ENCODE measurements at regions not wholly inside any gene's neighbourhood (a gene's known extent, or its start where the extent isn't known, plus 50 kb on each side); places are given as distances from the start of the nearest gene placed in this dataset.

DNA sequence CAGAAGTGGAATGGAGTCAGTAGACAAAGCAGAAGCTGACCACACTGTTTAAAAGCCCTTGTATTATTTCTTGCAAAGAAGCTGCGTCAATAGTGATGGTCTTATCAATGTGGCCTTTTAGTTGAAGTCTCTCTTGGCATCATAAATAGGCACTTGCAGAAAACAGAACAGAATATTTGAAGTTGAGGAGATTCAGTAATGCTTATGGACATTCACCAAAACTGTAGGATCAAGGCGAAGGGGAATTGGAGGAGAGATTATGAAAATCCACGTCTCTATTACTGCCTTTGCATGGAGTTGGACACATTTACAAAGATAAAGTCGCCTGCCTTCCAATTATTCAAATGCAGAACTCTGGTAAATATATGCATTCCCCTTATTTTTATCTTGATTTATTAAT is 1482.8 kb downstream of the EFNB2 start:
- CTCF ChIA-PET, result no interaction called here
- H3K27ac ChIP-seq (ENCODE audit: low read length), result no peak overlapping the region

DNA sequence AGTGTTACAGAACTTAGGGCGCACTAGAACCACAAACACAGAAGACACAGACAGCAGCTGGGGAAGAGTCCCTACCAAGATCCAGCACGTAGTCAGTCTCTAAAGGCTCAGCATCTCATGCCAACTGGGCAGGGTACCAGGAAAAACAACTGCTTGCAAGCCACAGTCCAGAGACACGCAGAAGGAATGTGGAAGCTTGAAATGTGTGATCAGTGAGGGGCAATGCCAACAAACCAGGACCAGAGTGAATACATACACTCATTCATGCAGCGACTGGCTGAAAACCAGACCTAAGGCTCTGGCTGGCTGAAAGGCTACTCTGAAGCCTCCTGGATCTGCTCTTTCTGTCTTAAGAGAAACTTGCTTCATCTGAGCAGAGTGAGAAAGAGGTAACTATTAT is 1484.8 kb downstream of the EFNB2 start:
- Histone ChIP-seq H3K9me3 (no peaks in the 10 kb centered on the region), H3K4me1 (ENCODE audit: control insufficient read depth in 1 of 2, extremely low read depth in 1 of 2, insufficient read depth in 2 of 2, low read length in 2 of 2) (no peaks in the 10 kb centered on the region), H3K36me3 (ENCODE audit: control insufficient read depth in 2 of 2, extremely low read depth in 1 of 2, insufficient read depth in 1 of 2, low read length in 1 of 2) (no peaks in the 10 kb centered on the region), H3K27me3 (replicated peaks in 1 of 2; ENCODE audit: control insufficient read depth in 2 of 2, extremely low read depth in 1 of 2, insufficient read depth in 2 of 2, low read length in 1 of 2) (no peaks in the 10 kb centered on the region), H3K27ac (ENCODE audit: low read length) (no peak overlapping the region), H3K4me3 (ENCODE audit: control insufficient read depth in 1 of 2, extremely low read depth in 1 of 2, low read length in 1 of 2) (no peak overlapping the region)
- CTCF ChIA-PET, result no interaction called here
- no peak for DNase-seq
- POLR2A ChIA-PET, result no interaction called here
- H3K4me3 Mint-ChIP-seq, result no peak overlapping the region
- no peak overlapping the region for H3K27ac Mint-ChIP-seq
- H3K4me1 Mint-ChIP-seq, result no peaks in the 10 kb centered on the region
- H3K36me3 Mint-ChIP-seq, result no peaks in the 10 kb centered on the region
- 59% methylated on average over 3 of the region's 4 CpGs for WGBS (ENCODE audit: insufficient coverage)
- H3K27me3 Mint-ChIP-seq, result peaks cover 0 to 4% of the 10 kb centered on the region in 2 donors
- no peaks in the 10 kb centered on the region for H3K9me3 Mint-ChIP-seq
- ATAC-seq (replicated peaks in 1 of 4), result no peak

More for the DNA sequence above, 1482.8 kb downstream of the EFNB2 start:
- Mint-ChIP-seq H3K27ac (no peak overlapping the region), H3K9me3 (no peaks in the 10 kb centered on the region), H3K4me3 (no peak overlapping the region), H3K4me1 (no peaks in the 10 kb centered on the region), H3K36me3 (no peaks in the 10 kb centered on the region), H3K27me3 (peaks cover 0 to 4% of the 10 kb centered on the region in 2 donors)
- POLR2A ChIA-PET, result no interaction called here
- H3K36me3 ChIP-seq (ENCODE audit: control insufficient read depth in 2 of 2, extremely low read depth in 1 of 2, insufficient read depth in 1 of 2, low read length in 1 of 2), result no peaks in the 10 kb centered on the region
- no peak for DNase-seq
- H3K9me3 ChIP-seq, result no peaks in the 10 kb centered on the region
- 71% methylated on average over 1 of the region's 4 CpGs for WGBS (ENCODE audit: insufficient coverage)
- H3K27me3 ChIP-seq (replicated peaks in 1 of 2; ENCODE audit: control insufficient read depth in 2 of 2, extremely low read depth in 1 of 2, insufficient read depth in 2 of 2, low read length in 1 of 2), result no peaks in the 10 kb centered on the region
- no peaks in the 10 kb centered on the region for H3K4me1 ChIP-seq (ENCODE audit: control insufficient read depth in 1 of 2, extremely low read depth in 1 of 2, insufficient read depth in 2 of 2, low read length in 2 of 2)
- no peak for ATAC-seq (replicated peaks in 1 of 4)
- no peak overlapping the region for H3K4me3 ChIP-seq (ENCODE audit: control insufficient read depth in 1 of 2, extremely low read depth in 1 of 2, low read length in 1 of 2)

DNA sequence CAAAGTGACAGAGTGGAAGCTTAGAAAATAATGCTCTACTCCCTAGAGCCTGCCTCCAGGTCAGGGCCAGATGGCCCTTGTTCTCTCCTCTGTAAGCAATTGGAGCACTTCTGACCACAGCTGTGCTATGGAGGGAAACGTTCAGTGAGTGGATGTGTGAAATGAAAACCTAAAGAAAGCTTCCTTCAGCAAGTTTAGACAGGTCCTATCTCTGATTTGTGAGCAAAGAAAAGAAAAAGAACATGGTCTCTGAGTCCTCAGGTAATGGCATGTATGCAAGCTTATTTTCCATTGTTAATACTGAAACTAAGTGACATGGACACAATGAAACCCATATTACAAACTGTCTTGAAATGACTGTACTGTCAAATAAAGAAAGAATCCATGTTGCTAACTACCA is 1486.8 kb downstream of the EFNB2 start:
- Mint-ChIP-seq H3K4me3 (no peak overlapping the region), H3K4me1 (no peaks in the 10 kb centered on the region), H3K9me3 (peaks cover 0 to 2% (median 1%) of the 10 kb centered on the region in 3 donors), H3K27me3 (peaks cover 0 to 4% of the 10 kb centered on the region in 2 donors), H3K36me3 (no peaks in the 10 kb centered on the region), H3K27ac (no peak overlapping the region)
- H3K4me1 ChIP-seq (ENCODE audit: control insufficient read depth in 1 of 2, extremely low read depth in 1 of 2, insufficient read depth in 2 of 2, low read length in 2 of 2), result no peaks in the 10 kb centered on the region
- ChIA-PET CTCF (no interaction called here), POLR2A (interaction anchor here in 1 of 2 donors (0.5 kb wide), 1 partner anchor 236 kb away, joined by 4 read pairs; no protein-coding TSS in a partner anchor)
- DNase-seq (no peak), ATAC-seq (replicated peaks in 1 of 4) (no peak)
- no peaks in the 10 kb centered on the region for H3K27me3 ChIP-seq (replicated peaks in 1 of 2; ENCODE audit: control insufficient read depth in 2 of 2, extremely low read depth in 1 of 2, insufficient read depth in 2 of 2, low read length in 1 of 2)
- H3K4me3 ChIP-seq (ENCODE audit: control insufficient read depth in 1 of 2, extremely low read depth in 1 of 2, low read length in 1 of 2), result no peak overlapping the region
- no peaks in the 10 kb centered on the region for H3K9me3 ChIP-seq
- no peaks in the 10 kb centered on the region for H3K36me3 ChIP-seq (ENCODE audit: control insufficient read depth in 2 of 2, extremely low read depth in 1 of 2, insufficient read depth in 1 of 2, low read length in 1 of 2)
- 40% methylated on average over 1 of the region's 1 CpG for WGBS (ENCODE audit: insufficient coverage)
- H3K27ac ChIP-seq (ENCODE audit: low read length), result no peak overlapping the region

DNA sequence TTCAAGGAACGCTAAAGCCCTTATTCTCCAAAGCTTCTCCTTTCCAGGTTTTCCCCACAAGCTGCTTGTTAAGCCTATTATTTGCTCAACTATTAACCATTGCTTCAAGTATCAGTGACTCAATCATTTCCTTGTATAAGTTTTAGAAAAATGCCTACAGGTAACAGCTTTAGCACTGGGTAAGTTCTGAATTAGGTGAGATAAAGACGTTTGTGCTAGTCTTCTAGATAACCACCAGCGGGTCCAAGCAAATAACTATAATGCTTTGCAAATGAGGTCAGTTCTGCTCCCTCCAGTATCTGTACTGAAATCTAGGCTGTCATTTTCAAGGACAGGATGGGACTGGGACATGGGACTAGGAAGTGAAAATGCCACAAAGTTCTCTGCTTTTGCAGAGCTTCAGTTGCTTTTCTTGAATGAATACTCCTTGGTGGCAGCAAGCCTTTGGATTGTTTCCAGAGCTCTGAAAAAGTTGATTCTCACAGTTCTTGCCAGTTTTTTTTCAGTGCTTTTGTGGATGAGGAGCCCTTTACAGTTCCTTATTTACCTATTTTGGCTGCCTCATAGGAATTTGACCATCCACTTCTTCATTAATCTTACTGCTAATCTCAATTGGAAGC is 1487.7 kb downstream of the EFNB2 start:
- H3K36me3 ChIP-seq (ENCODE audit: control insufficient read depth in 2 of 2, extremely low read depth in 1 of 2, insufficient read depth in 1 of 2, low read length in 1 of 2), result no peaks in the 10 kb centered on the region
- Mint-ChIP-seq H3K27me3 (peaks cover 0 to 4% of the 10 kb centered on the region in 2 donors), H3K36me3 (no peaks in the 10 kb centered on the region), H3K27ac (no peak overlapping the region), H3K4me1 (no peaks in the 10 kb centered on the region), H3K9me3 (peaks cover 0 to 7% (median 3%) of the 10 kb centered on the region in 3 donors), H3K4me3 (no peak overlapping the region)
- no peaks in the 10 kb centered on the region for H3K4me1 ChIP-seq (ENCODE audit: control insufficient read depth in 1 of 2, extremely low read depth in 1 of 2, insufficient read depth in 2 of 2, low read length in 2 of 2)
- H3K9me3 ChIP-seq, result no peaks in the 10 kb centered on the region
- ChIA-PET CTCF (no interaction called here), POLR2A (interaction anchor here in 1 of 2 donors (0.5 kb wide), 1 partner anchor 235 kb away, joined by 4 read pairs; no protein-coding TSS in a partner anchor)
- H3K27me3 ChIP-seq (replicated peaks in 1 of 2; ENCODE audit: control insufficient read depth in 2 of 2, extremely low read depth in 1 of 2, insufficient read depth in 2 of 2, low read length in 1 of 2), result no peaks in the 10 kb centered on the region
- no CpG with 5 or more reads among the region's 3 CpGs for WGBS (ENCODE audit: insufficient coverage)
- H3K27ac ChIP-seq (ENCODE audit: low read length), result no peak overlapping the region
- no peak for DNase-seq
- H3K4me3 ChIP-seq (ENCODE audit: control insufficient read depth in 1 of 2, extremely low read depth in 1 of 2, low read length in 1 of 2), result no peak overlapping the region
- ATAC-seq (replicated peaks in 1 of 4), result no peak

DNA sequence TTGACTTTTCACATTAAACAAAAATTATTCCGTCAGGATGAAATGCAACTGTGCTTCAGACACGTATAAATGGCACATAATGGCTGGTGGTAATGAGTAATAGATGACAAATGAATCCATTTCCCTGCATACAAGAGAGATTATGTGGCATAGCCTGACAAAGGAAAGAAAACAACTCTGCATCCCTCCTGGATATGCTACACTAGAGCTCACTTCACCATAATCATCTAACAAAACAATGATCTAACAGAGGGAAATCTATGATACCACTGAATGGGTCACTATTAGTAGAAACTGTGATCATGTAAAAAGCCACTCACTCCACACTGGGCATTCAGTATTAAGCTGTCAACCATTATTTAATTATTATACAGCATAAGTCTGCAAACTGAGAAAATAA is 1498.4 kb downstream of the EFNB2 start:
- DNase-seq (no peak), ATAC-seq (replicated peaks in 1 of 4) (no peak)
- Histone ChIP-seq H3K36me3 (ENCODE audit: control insufficient read depth in 2 of 2, extremely low read depth in 1 of 2, insufficient read depth in 1 of 2, low read length in 1 of 2) (no peaks in the 10 kb centered on the region), H3K27me3 (replicated peaks in 1 of 2; ENCODE audit: control insufficient read depth in 2 of 2, extremely low read depth in 1 of 2, insufficient read depth in 2 of 2, low read length in 1 of 2) (no peaks in the 10 kb centered on the region), H3K4me1 (ENCODE audit: control insufficient read depth in 1 of 2, extremely low read depth in 1 of 2, insufficient read depth in 2 of 2, low read length in 2 of 2) (no peaks in the 10 kb centered on the region), H3K4me3 (ENCODE audit: control insufficient read depth in 1 of 2, extremely low read depth in 1 of 2, low read length in 1 of 2) (no peak overlapping the region), H3K9me3 (no peaks in the 10 kb centered on the region), H3K27ac (ENCODE audit: low read length) (no peak overlapping the region)
- H3K36me3 Mint-ChIP-seq, result no peaks in the 10 kb centered on the region
- H3K27ac Mint-ChIP-seq, result no peak overlapping the region
- ChIA-PET CTCF (no interaction called here), POLR2A (no interaction called here)
- H3K4me3 Mint-ChIP-seq, result no peak overlapping the region
- H3K27me3 Mint-ChIP-seq, result no peaks in the 10 kb centered on the region
- peaks cover 0 to 3% (median 0%) of the 10 kb centered on the region in 3 donors for H3K9me3 Mint-ChIP-seq
- H3K4me1 Mint-ChIP-seq, result no peaks in the 10 kb centered on the region
- WGBS (ENCODE audit: insufficient coverage), result no CpG with 5 or more reads among the region's 2 CpGs

DNA sequence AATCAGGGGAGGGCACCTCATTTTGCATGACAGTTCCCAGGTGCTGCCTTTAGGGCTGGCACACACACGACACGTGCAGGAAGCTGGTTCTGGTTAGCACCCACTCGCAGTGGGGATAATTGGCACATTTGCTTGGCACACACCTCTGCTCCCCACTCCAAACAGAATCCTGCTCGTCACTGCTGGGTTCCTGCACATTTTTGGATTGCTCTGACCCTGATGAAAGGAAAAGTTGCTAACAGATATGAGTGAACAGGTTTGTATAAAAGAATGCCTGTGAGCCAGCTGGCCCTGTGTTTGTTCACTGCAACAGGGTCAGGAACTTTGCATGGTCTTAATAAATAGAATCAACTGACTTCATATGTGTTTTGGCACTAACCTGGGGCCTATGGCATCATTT is 1500.4 kb downstream of the EFNB2 start:
- H3K27me3 ChIP-seq (replicated peaks in 1 of 2; ENCODE audit: control insufficient read depth in 2 of 2, extremely low read depth in 1 of 2, insufficient read depth in 2 of 2, low read length in 1 of 2), result no peaks in the 10 kb centered on the region
- Mint-ChIP-seq H3K27ac (no peak overlapping the region), H3K4me3 (no peak overlapping the region), H3K36me3 (no peaks in the 10 kb centered on the region), H3K9me3 (no peaks in the 10 kb centered on the region), H3K27me3 (no peaks in the 10 kb centered on the region), H3K4me1 (no peaks in the 10 kb centered on the region)
- no peak overlapping the region for H3K27ac ChIP-seq (ENCODE audit: low read length)
- ChIA-PET POLR2A (interaction anchor here in 1 of 2 donors (0.6 kb wide), 1 partner anchor 967 kb away, joined by 3 read pairs; no protein-coding TSS in a partner anchor), CTCF (no interaction called here)
- no peaks in the 10 kb centered on the region for H3K9me3 ChIP-seq
- no peaks in the 10 kb centered on the region for H3K4me1 ChIP-seq (ENCODE audit: control insufficient read depth in 1 of 2, extremely low read depth in 1 of 2, insufficient read depth in 2 of 2, low read length in 2 of 2)
- ATAC-seq (replicated peaks in 1 of 4), result no peak
- H3K4me3 ChIP-seq (ENCODE audit: control insufficient read depth in 1 of 2, extremely low read depth in 1 of 2, low read length in 1 of 2), result no peak overlapping the region
- no peak for DNase-seq
- WGBS (ENCODE audit: insufficient coverage), result 71% methylated on average over 3 of the region's 4 CpGs
- no peaks in the 10 kb centered on the region for H3K36me3 ChIP-seq (ENCODE audit: control insufficient read depth in 2 of 2, extremely low read depth in 1 of 2, insufficient read depth in 1 of 2, low read length in 1 of 2)

DNA sequence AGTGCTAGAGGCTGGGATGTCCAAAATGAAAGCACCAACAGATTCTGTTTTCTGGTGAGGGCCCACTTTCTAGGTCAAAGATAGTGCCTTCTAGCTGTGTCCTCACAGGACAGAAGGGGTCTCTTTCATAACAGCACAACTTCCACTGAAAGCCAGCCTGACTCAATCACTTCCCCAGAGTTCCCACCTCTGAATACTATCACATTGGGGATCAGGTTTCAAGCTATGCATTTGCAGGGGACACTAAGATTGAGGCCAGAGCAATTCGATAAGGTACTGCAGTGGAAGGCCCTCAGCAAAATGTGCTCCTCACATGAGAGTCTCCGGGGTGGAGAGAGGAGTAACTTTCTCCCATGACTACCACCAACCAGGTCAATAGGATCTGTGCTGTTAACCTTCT is 1501.5 kb downstream of the EFNB2 start:
- Mint-ChIP-seq H3K4me1 (no peaks in the 10 kb centered on the region), H3K4me3 (no peak overlapping the region), H3K27ac (no peak overlapping the region), H3K36me3 (no peaks in the 10 kb centered on the region), H3K27me3 (no peaks in the 10 kb centered on the region), H3K9me3 (no peaks in the 10 kb centered on the region)
- H3K9me3 ChIP-seq, result no peaks in the 10 kb centered on the region
- no peaks in the 10 kb centered on the region for H3K4me1 ChIP-seq (ENCODE audit: control insufficient read depth in 1 of 2, extremely low read depth in 1 of 2, insufficient read depth in 2 of 2, low read length in 2 of 2)
- WGBS (ENCODE audit: insufficient coverage), result no CpG with 5 or more reads among the region's 2 CpGs
- ChIA-PET POLR2A (no interaction called here), CTCF (no interaction called here)
- DNase-seq (no peak), ATAC-seq (replicated peaks in 1 of 4) (no peak)
- no peaks in the 10 kb centered on the region for H3K36me3 ChIP-seq (ENCODE audit: control insufficient read depth in 2 of 2, extremely low read depth in 1 of 2, insufficient read depth in 1 of 2, low read length in 1 of 2)
- no peak overlapping the region for H3K27ac ChIP-seq (ENCODE audit: low read length)
- no peak overlapping the region for H3K4me3 ChIP-seq (ENCODE audit: control insufficient read depth in 1 of 2, extremely low read depth in 1 of 2, low read length in 1 of 2)
- H3K27me3 ChIP-seq (replicated peaks in 1 of 2; ENCODE audit: control insufficient read depth in 2 of 2, extremely low read depth in 1 of 2, insufficient read depth in 2 of 2, low read length in 1 of 2), result no peaks in the 10 kb centered on the region
